K562 (cell line): ENCODE measurements at regions not wholly inside any gene's neighbourhood (a gene's known extent, or its start where the extent isn't known, plus 50 kb on each side); places are given as distances from the start of the nearest gene placed in this dataset.

Source experiments
- CSDE1 ChIP-seq, 2 experiments: fragments of 450-650 bp; IDR thresholded peaks; 2 replicates each; pipeline ENCODE4 v1.6.1; 2016; ENCODE audit warnings: mild to moderate bottlenecking in 1 of 2
- FOSL1 ChIP-seq: fragments of 200-800 bp; sonication (Bioruptor generic); conservative IDR thresholded peaks from 2 replicates; pipeline ENCODE4 v1.6.1; 2016; ENCODE audit warnings: missing genetic modification characterization, missing compliant biosample characterization
- MGA ChIP-seq: fragments of 450-650 bp; IDR thresholded peaks from 2 replicates; pipeline ENCODE4 v1.6.1; 2016; ENCODE audit warnings: mild to moderate bottlenecking, moderate library complexity
- NEUROD1 ChIP-seq: fragments of 150-350 bp; IDR thresholded peaks from 2 replicates; pipeline ENCODE4 v1.6.1; 2014; ENCODE audit warnings: borderline replicate concordance, low read length, low read depth; ENCODE audit not compliant: partially characterized antibody
- PRDM10 ChIP-seq: fragments of 450-650 bp; IDR thresholded peaks from 2 replicates; pipeline ENCODE4 v1.6.1; 2018; ENCODE audit not compliant: partially characterized antibody
- RBM39 ChIP-seq: fragments of 200-400 bp; formaldehyde crosslinking; optimal IDR thresholded peaks from 2 replicates; pipeline ENCODE3; 2018; ENCODE audit warnings: low read depth, low read length
- SMAD3 ChIP-seq: fragments of 450-650 bp; formaldehyde crosslinking; conservative IDR thresholded peaks from 2 replicates; pipeline ENCODE4 v1.4.0; 2020; ENCODE audit warnings: mild to moderate bottlenecking
- TCFL5 ChIP-seq: fragments of 250-450 bp; sonication (Bioruptor Pico); conservative IDR thresholded peaks from 2 replicates; pipeline ENCODE4 v1.6.1; 2021; ENCODE audit warnings: mild to moderate bottlenecking, moderate library complexity, matching md5 sums

- TF ChIP-seq MGA = no peak
- no peak for TF ChIP-seq CSDE1 (IDR thresholded peaks at IDR 0.05)
- TF ChIP-seq RBM39 = no peak
- TF ChIP-seq TCFL5 (CRISPR knock-in tag) = no peak
- no peak for TF ChIP-seq SMAD3
- TF ChIP-seq FOSL1 (tag) = no peak
- TF ChIP-seq NEUROD1 = no peak
- TF ChIP-seq PRDM10 = no peak
Observed at GRCh38 chr14:54116198-54116885, 159.7 kb upstream of the BMP4 start (continued).
